HL-60 (cell line): ENCODE measurements at regions not wholly inside any gene's neighbourhood (a gene's known extent, or its start where the extent isn't known, plus 50 kb on each side); places are given as distances from the start of the nearest gene placed in this dataset.

Experiments used
- CTCF ChIP-seq: IDR thresholded peaks from one replicate; pipeline ENCODE4 v1.5.1; 2011; ENCODE audit warnings: low read length, control low read depth, inconsistent platforms; ENCODE audit not compliant: insufficient read depth
- GABPA ChIP-seq: IDR thresholded peaks from 2 replicates; pipeline ENCODE4 v1.6.1; 2012; ENCODE audit warnings: low read depth
- POLR2AphosphoS5 ChIP-seq: IDR thresholded peaks from 2 replicates; pipeline ENCODE4 v1.6.1; 2012; ENCODE audit warnings: low read depth
- TF ChIP-seq, protein P1 (sequence below): IDR thresholded peaks from 2 replicates; pipeline ENCODE4 v1.6.1; 2012; ENCODE audit warnings: low read depth; ENCODE audit not compliant: insufficient replicate concordance

GRCh38 chr3:153595186-153595815, 433.3 kb downstream of the RAP2B start:
- TF ChIP-seq CTCF, result peak; percentile 17
- TF ChIP-seq, protein P1, sequence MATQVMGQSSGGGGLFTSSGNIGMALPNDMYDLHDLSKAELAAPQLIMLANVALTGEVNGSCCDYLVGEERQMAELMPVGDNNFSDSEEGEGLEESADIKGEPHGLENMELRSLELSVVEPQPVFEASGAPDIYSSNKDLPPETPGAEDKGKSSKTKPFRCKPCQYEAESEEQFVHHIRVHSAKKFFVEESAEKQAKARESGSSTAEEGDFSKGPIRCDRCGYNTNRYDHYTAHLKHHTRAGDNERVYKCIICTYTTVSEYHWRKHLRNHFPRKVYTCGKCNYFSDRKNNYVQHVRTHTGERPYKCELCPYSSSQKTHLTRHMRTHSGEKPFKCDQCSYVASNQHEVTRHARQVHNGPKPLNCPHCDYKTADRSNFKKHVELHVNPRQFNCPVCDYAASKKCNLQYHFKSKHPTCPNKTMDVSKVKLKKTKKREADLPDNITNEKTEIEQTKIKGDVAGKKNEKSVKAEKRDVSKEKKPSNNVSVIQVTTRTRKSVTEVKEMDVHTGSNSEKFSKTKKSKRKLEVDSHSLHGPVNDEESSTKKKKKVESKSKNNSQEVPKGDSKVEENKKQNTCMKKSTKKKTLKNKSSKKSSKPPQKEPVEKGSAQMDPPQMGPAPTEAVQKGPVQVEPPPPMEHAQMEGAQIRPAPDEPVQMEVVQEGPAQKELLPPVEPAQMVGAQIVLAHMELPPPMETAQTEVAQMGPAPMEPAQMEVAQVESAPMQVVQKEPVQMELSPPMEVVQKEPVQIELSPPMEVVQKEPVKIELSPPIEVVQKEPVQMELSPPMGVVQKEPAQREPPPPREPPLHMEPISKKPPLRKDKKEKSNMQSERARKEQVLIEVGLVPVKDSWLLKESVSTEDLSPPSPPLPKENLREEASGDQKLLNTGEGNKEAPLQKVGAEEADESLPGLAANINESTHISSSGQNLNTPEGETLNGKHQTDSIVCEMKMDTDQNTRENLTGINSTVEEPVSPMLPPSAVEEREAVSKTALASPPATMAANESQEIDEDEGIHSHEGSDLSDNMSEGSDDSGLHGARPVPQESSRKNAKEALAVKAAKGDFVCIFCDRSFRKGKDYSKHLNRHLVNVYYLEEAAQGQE, result no peak
- no peak for TF ChIP-seq GABPA
- no peak for TF ChIP-seq POLR2AphosphoS5
